HepG2 (cell line): ENCODE measurements at regions not wholly inside any gene's neighbourhood (a gene's known extent, or its start where the extent isn't known, plus 50 kb on each side); places are given as distances from the start of the nearest gene placed in this dataset.

Source experiments
- ATAC-seq: fragments of 200-7000 bp; cut with Tn5 transposase; 3 replicates; pipeline ENCODE4 v1.9.1; 2020; ENCODE audit warnings: mild to moderate bottlenecking, moderate library complexity
- BruUV-seq: library from RNA; stranded (reverse); fragments of 400-500 nt; replicated peaks from 2 replicates; lab custom pipeline; 2021; lab: Mats Ljungman, UMichigan
- CTCF ChIA-PET: fragments of 300-600 bp; formaldehyde crosslinking; extraction: SDS; loops from one replicate; lab custom pipeline; 2021; ENCODE audit warnings: low total read pairs, inconsistent platforms, low intra/inter-chr PET ratio; lab: Yijun Ruan, JAX
- POLR2A ChIA-PET: fragments of 350-600 bp; sonication (Branson Sonifier 250); formaldehyde crosslinking; loops from one replicate; lab custom pipeline; 2020; ENCODE audit warnings: antibody characterized with exemption, inconsistent platforms; lab: Yijun Ruan, JAX
- DNase-seq: peaks from one replicate; pipeline ENCODE4 v3.0.0-alpha.2; 2015; ENCODE audit warnings: low spot score
- FAIRE-seq: peaks from 3 replicates; lab custom pipeline; 2011; peaks lifted over from hg19 to GRCh38; lab: Jason Lieb, UNC
- H2AFZ ChIP-seq: one replicate; pipeline ENCODE4 v1.6.1; 2011; ENCODE audit warnings: low read length, inconsistent platforms
- H3K27ac ChIP-seq: fragments of 300-600 bp; 3 replicates; pipeline ENCODE4 v1.8.0; 2011; ENCODE audit warnings: mixed run types, mild to moderate bottlenecking, mixed read lengths, low read length, inconsistent platforms; ENCODE audit not compliant: insufficient read depth; ENCODE audit errors: extremely low read length
- H3K27me3 ChIP-seq, 2 experiments: fragments of 200-600 bp in 1 of 2; 2 replicates in 1 of 2; 3 replicates in 1 of 2; pipeline versions ENCODE4 v1.6.0 to v1.8.0; 2011; ENCODE audit warnings: low read length in 2 of 2, mild to moderate bottlenecking in 2 of 2, moderate library complexity in 2 of 2, inconsistent platforms in 1 of 2; ENCODE audit not compliant: insufficient read depth in 2 of 2, control insufficient read depth in 1 of 2
- H3K36me3 ChIP-seq, 2 experiments: fragments of 200-600 bp in 1 of 2; replicated peaks in 1 of 2; 2 replicates in 1 of 2; 3 replicates in 1 of 2; pipeline versions ENCODE4 v1.5.1 to v1.8.0; 2011; ENCODE audit warnings: low read length in 2 of 2, inconsistent platforms in 1 of 2; ENCODE audit not compliant: insufficient read depth in 2 of 2, control insufficient read depth in 1 of 2
- H3K4me1 ChIP-seq: 2 replicates; pipeline ENCODE4 v1.5.1; 2012; ENCODE audit warnings: low read length, inconsistent platforms; ENCODE audit not compliant: insufficient read depth
- H3K4me2 ChIP-seq: 2 replicates; pipeline ENCODE4 v1.6.0; 2011; ENCODE audit warnings: low read depth, low read length, inconsistent platforms
- H3K4me3 ChIP-seq, 3 experiments: fragments of 200-600 bp in 1 of 3; sonication (generic), shearing (Covaris generic) in 1 of 3; replicated peaks in 1 of 3; 2 replicates each; pipeline ENCODE4 v1.5.1; 2011 to 2016; ENCODE audit warnings: low read length in 3 of 3, inconsistent platforms in 2 of 3, low read depth in 2 of 3, mild to moderate bottlenecking in 2 of 3, control low read depth in 1 of 3, mixed read lengths in 1 of 3; ENCODE audit not compliant: insufficient read depth in 1 of 3
- H3K79me2 ChIP-seq: one replicate; pipeline ENCODE4 v1.6.1; 2011; ENCODE audit warnings: low read length, inconsistent platforms; ENCODE audit not compliant: insufficient read depth
- H3K9ac ChIP-seq: 2 replicates; pipeline ENCODE4 v1.6.0; 2011; ENCODE audit warnings: mild to moderate bottlenecking, low read depth, low read length, inconsistent platforms; ENCODE audit not compliant: insufficient read depth
- H3K9me3 ChIP-seq: 2 replicates; pipeline ENCODE4 v1.5.1; 2012; ENCODE audit warnings: mild to moderate bottlenecking, low read length
- H4K20me1 ChIP-seq: 2 replicates; pipeline ENCODE4 v1.6.0; 2011; ENCODE audit warnings: inconsistent platforms, mild to moderate bottlenecking, low read length, moderate library complexity; ENCODE audit not compliant: insufficient read depth
- AKNA ChIP-seq: sonication (generic); formaldehyde crosslinking; IDR thresholded peaks from 2 replicates; pipeline ENCODE4 v1.4.0; 2020; ENCODE audit warnings: missing genetic modification reagents, borderline replicate concordance
- BRCA1 ChIP-seq: sonication (generic); formaldehyde crosslinking; IDR thresholded peaks from 2 replicates; pipeline ENCODE4 v1.4.0; 2020; ENCODE audit warnings: missing genetic modification reagents
- GLI4 ChIP-seq: sonication (generic); formaldehyde crosslinking; IDR thresholded peaks from 2 replicates; pipeline ENCODE4 v1.5.1; 2020; ENCODE audit warnings: missing genetic modification reagents, mild to moderate bottlenecking, moderate library complexity, borderline replicate concordance
- HIVEP1 ChIP-seq: sonication (generic); formaldehyde crosslinking; IDR thresholded peaks from 2 replicates; pipeline ENCODE4 v1.4.0; 2020; ENCODE audit warnings: mild to moderate bottlenecking, missing genetic modification reagents
- KMT2A ChIP-seq: sonication (generic); formaldehyde crosslinking; IDR thresholded peaks from 2 replicates; pipeline ENCODE4 v1.4.0; 2020; ENCODE audit warnings: missing genetic modification reagents
- POLR2AphosphoS2 ChIP-seq: IDR thresholded peaks from 2 replicates; pipeline ENCODE4 v1.6.1; 2011; ENCODE audit warnings: low read depth, low read length, improper control_type of control experiment
- SATB2 ChIP-seq: sonication (generic); formaldehyde crosslinking; IDR thresholded peaks from 2 replicates; pipeline ENCODE4 v1.5.0; 2020; ENCODE audit warnings: missing genetic modification reagents
- TCF12 ChIP-seq, 2 experiments: fragments of 450-650 bp in 1 of 2; sonication (generic) in 1 of 2; formaldehyde crosslinking in 1 of 2; IDR thresholded peaks; 2 replicates each; pipeline versions ENCODE4 v1.6.1 to v1.8.0; 2017 to 2022; ENCODE audit warnings: antibody characterized with exemption in 1 of 2, mild to moderate bottlenecking in 1 of 2, missing genetic modification reagents in 1 of 2, moderate library complexity in 1 of 2
- WIZ ChIP-seq: sonication (generic); formaldehyde crosslinking; IDR thresholded peaks from 2 replicates; pipeline ENCODE4 v1.5.1; 2020; ENCODE audit warnings: mild to moderate bottlenecking, missing genetic modification reagents
- ZNF704 ChIP-seq: sonication (generic); formaldehyde crosslinking; IDR thresholded peaks from 2 replicates; pipeline ENCODE4 v1.8.1; 2023; ENCODE audit warnings: mild to moderate bottlenecking, inconsistent platforms, moderate library complexity, missing genetic modification reagents, borderline replicate concordance
- whole genome bisulfite sequencing: methylation state at CpG from one replicate; pipeline ENCODE4 v1.1.6; 2017; ENCODE audit warnings: low lambda C conversion rate; 5-methylcytosine and 5-hydroxymethylcytosine counted together
- in situ Hi-C: cut with HindIII; loops from 2 replicates; pipeline ENCODE4 v1.10.0; 2017; ENCODE audit warnings: low pct_unique_long_range_greater_than_20kb; ENCODE audit not compliant: extremely low pct_ligation_motif_present
- intact Hi-C: fragments of 100-400 bp; cut with micrococcal nuclease; formaldehyde crosslinking; loops from one replicate; pipeline ENCODE4 v1.10.0; 2022; ENCODE audit not compliant: unreplicated experiment
- TF ChIP-seq, protein P1 (sequence below): sonication (generic); formaldehyde crosslinking; IDR thresholded peaks from 2 replicates; pipeline ENCODE4 v1.5.1; 2020; ENCODE audit warnings: missing genetic modification reagents, mild to moderate bottlenecking, borderline replicate concordance
- TF ChIP-seq, protein P2 (sequence below): sonication (generic); formaldehyde crosslinking; IDR thresholded peaks from 2 replicates; pipeline ENCODE4 v1.8.1; 2023; ENCODE audit warnings: missing genetic modification reagents, mild to moderate bottlenecking, borderline replicate concordance

GRCh38 chr6:33869826-33870423 lies 66.1 kb upstream of the MLN start (continued):
- no peak for TF ChIP-seq WIZ (CRISPR knock-in tag)
- no peak for TF ChIP-seq SATB2 (CRISPR knock-in tag)
- TF ChIP-seq, protein P1, sequence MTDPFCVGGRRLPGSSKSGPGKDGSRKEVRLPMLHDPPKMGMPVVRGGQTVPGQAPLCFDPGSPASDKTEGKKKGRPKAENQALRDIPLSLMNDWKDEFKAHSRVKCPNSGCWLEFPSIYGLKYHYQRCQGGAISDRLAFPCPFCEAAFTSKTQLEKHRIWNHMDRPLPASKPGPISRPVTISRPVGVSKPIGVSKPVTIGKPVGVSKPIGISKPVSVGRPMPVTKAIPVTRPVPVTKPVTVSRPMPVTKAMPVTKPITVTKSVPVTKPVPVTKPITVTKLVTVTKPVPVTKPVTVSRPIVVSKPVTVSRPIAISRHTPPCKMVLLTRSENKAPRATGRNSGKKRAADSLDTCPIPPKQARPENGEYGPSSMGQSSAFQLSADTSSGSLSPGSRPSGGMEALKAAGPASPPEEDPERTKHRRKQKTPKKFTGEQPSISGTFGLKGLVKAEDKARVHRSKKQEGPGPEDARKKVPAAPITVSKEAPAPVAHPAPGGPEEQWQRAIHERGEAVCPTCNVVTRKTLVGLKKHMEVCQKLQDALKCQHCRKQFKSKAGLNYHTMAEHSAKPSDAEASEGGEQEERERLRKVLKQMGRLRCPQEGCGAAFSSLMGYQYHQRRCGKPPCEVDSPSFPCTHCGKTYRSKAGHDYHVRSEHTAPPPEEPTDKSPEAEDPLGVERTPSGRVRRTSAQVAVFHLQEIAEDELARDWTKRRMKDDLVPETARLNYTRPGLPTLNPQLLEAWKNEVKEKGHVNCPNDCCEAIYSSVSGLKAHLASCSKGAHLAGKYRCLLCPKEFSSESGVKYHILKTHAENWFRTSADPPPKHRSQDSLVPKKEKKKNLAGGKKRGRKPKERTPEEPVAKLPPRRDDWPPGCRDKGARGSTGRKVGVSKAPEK: no peak
- no peak for TF ChIP-seq KMT2A (CRISPR knock-in tag)
- TF ChIP-seq, protein P2, sequence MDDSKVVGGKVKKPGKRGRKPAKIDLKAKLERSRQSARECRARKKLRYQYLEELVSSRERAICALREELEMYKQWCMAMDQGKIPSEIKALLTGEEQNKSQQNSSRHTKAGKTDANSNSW: no peak
- no peak for TF ChIP-seq GLI4 (CRISPR knock-in tag)
- TF ChIP-seq POLR2AphosphoS2: no peak
- TF ChIP-seq ZNF704: no peak
- no peak for TF ChIP-seq BRCA1
- TF ChIP-seq, all 625 proteins: peak for 0

- H2AFZ ChIP-seq: no peak overlapping the region
- H3K27ac ChIP-seq: no peak overlapping the region
- BruUV-seq: no TSS peak
- WGBS: 26% methylated on average over 5 of the region's 5 CpGs
- no peaks in the 10 kb centered on the region for H3K4me1 ChIP-seq
- in situ Hi-C loops: no loop called here
- H3K4me2 ChIP-seq: no peak overlapping the region
- H3K79me2 ChIP-seq: no peaks in the 10 kb centered on the region
- DNase-seq (no peak), FAIRE-seq (no peak), ATAC-seq (no peak)
- no peaks in the 10 kb centered on the region for H3K9me3 ChIP-seq
- H3K4me3 ChIP-seq: no peak overlapping the region
- ChIA-PET CTCF (no interaction called here), POLR2A (no interaction called here)
- H3K36me3 ChIP-seq: no peaks in the 10 kb centered on the region
- intact Hi-C loops: no loop called here
- no peak overlapping the region for H3K9ac ChIP-seq
- peaks cover 6 to 46% of the 10 kb centered on the region in 2 experiments; a peak in 4 of 5 replicates for H3K27me3 ChIP-seq
- H4K20me1 ChIP-seq: no peaks in the 10 kb centered on the region
- no peak for TF ChIP-seq TCF12 (IDR thresholded peaks at IDR 0.05)
- TF ChIP-seq TCF12 (CRISPR knock-in tag; IDR thresholded peaks at IDR 0.05): no peak
- TF ChIP-seq AKNA (CRISPR knock-in tag): no peak
- TF ChIP-seq HIVEP1 (CRISPR knock-in tag): no peak
Measured at GRCh38 chr6:33869121-33869520, 65.3 kb upstream of the MLN start.
